ENCODE measurements at regions not wholly inside any gene's neighbourhood (a gene's known extent, or its start where the extent isn't known, plus 50 kb on each side); places are given as distances from the start of the nearest gene placed in this dataset.
A peak's percentile ranks its signal among the peaks of the same experiment; 100 is the strongest.

- Histone ChIP-seq H4K20me1 (ENCODE audit: insufficient read depth, poor library complexity, severe bottlenecking) (no peaks in the 10 kb centered on the region), H3K79me2 (no peaks in the 10 kb centered on the region), H3K36me3 (replicated peaks; ENCODE audit: insufficient read depth, low read depth) (no peaks in the 10 kb centered on the region), H3K4me3 (no peak overlapping the region), H3K9me2 (replicated peaks; ENCODE audit: insufficient read depth) (no peaks in the 10 kb centered on the region), H3K9me3 (ENCODE audit: low read depth) (no peaks in the 10 kb centered on the region), H3K4me2 (no peak overlapping the region), H3K27ac (no peak overlapping the region), H3K4me1 (ENCODE audit: insufficient read depth) (peaks cover 14% of the 10 kb centered on the region), H2AFZ (no peak overlapping the region), H3K27me3 (no peaks in the 10 kb centered on the region)
- WGBS (ENCODE audit: low lambda C conversion rate, missing lambda C conversion rate), result 89% methylated on average over 4 of the region's 4 CpGs
- TF ChIP-seq EZH2phosphoT487 (IDR thresholded peaks at IDR 0.05; ENCODE audit: low read depth, severe bottlenecking, unreplicated experiment), result no peak
- TF ChIP-seq CTCF (IDR thresholded peaks at IDR 0.05; ENCODE audit: poor library complexity), result no peak
- TF ChIP-seq EZH2 (IDR thresholded peaks at IDR 0.05; ENCODE audit: borderline replicate concordance), result no peak
- no peak for DNase-seq (ENCODE audit: low spot score)
Measured at GRCh38 chr9:81532251-81532650, 157.1 kb downstream of the TLE1 start.

DNA sequence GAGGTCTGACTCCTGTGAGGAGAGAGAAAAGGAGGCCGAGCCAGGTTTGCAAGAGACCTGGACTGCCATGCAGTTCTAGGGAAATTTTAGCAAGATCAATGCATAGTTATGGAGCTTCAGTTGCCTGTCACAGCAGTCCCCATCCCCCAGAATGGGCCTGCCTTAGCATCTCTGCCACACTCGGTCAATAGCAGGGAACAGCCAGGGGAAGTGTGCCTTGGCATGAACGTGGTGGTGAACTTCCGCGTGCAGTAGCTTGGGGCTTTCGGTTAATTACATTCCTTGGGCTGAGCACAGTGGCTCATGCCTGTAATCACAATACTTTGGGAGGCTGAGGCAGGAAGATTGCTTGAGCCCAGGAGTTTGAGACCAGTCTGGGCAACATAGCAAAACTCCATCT is 157.8 kb downstream of the TLE1 start:
- Histone ChIP-seq H3K9me2 (replicated peaks; ENCODE audit: insufficient read depth) (no peaks in the 10 kb centered on the region), H2AFZ (no peak overlapping the region), H3K9me3 (ENCODE audit: low read depth) (no peaks in the 10 kb centered on the region), H3K4me3 (no peak overlapping the region), H3K4me1 (ENCODE audit: insufficient read depth) (peaks cover 11% of the 10 kb centered on the region), H3K4me2 (no peak overlapping the region), H3K36me3 (replicated peaks; ENCODE audit: insufficient read depth, low read depth) (no peaks in the 10 kb centered on the region), H3K79me2 (no peaks in the 10 kb centered on the region), H3K27ac (no peak overlapping the region), H4K20me1 (ENCODE audit: insufficient read depth, poor library complexity, severe bottlenecking) (no peaks in the 10 kb centered on the region), H3K27me3 (no peaks in the 10 kb centered on the region)
- no peak for TF ChIP-seq EZH2 (IDR thresholded peaks at IDR 0.05; ENCODE audit: borderline replicate concordance)
- no peak for TF ChIP-seq CTCF (IDR thresholded peaks at IDR 0.05; ENCODE audit: poor library complexity)
- no peak for TF ChIP-seq EZH2phosphoT487 (IDR thresholded peaks at IDR 0.05; ENCODE audit: low read depth, severe bottlenecking, unreplicated experiment)
- no peak for DNase-seq (ENCODE audit: low spot score)
- 87% methylated on average over 6 of the region's 6 CpGs for WGBS (ENCODE audit: low lambda C conversion rate, missing lambda C conversion rate)

- DNase-seq (ENCODE audit: low spot score), result no peak
- H3K9me3 ChIP-seq (ENCODE audit: low read depth), result no peaks in the 10 kb centered on the region
- no peak overlapping the region for H2AFZ ChIP-seq
- no peak overlapping the region for H3K4me2 ChIP-seq
- H3K4me1 ChIP-seq (ENCODE audit: insufficient read depth), result peaks cover 5% of the 10 kb centered on the region
- WGBS (ENCODE audit: low lambda C conversion rate, missing lambda C conversion rate), result 96% methylated on average over 4 of the region's 4 CpGs
- no peak overlapping the region for H3K4me3 ChIP-seq
- H3K9me2 ChIP-seq (replicated peaks; ENCODE audit: insufficient read depth), result no peaks in the 10 kb centered on the region
- H3K27me3 ChIP-seq, result no peaks in the 10 kb centered on the region
- H3K79me2 ChIP-seq, result no peaks in the 10 kb centered on the region
- peak overlapping the region; percentile 33 for H3K27ac ChIP-seq
- TF ChIP-seq CTCF (IDR thresholded peaks at IDR 0.05; ENCODE audit: poor library complexity), result no peak
- TF ChIP-seq EZH2 (IDR thresholded peaks at IDR 0.05; ENCODE audit: borderline replicate concordance), result no peak
- TF ChIP-seq EZH2phosphoT487 (IDR thresholded peaks at IDR 0.05; ENCODE audit: low read depth, severe bottlenecking, unreplicated experiment), result no peak
- H4K20me1 ChIP-seq (ENCODE audit: insufficient read depth, poor library complexity, severe bottlenecking), result no peaks in the 10 kb centered on the region
- no peaks in the 10 kb centered on the region for H3K36me3 ChIP-seq (replicated peaks; ENCODE audit: insufficient read depth, low read depth)
Measured at GRCh38 chr9:81530846-81531245, 158.5 kb downstream of the TLE1 start.

DNA sequence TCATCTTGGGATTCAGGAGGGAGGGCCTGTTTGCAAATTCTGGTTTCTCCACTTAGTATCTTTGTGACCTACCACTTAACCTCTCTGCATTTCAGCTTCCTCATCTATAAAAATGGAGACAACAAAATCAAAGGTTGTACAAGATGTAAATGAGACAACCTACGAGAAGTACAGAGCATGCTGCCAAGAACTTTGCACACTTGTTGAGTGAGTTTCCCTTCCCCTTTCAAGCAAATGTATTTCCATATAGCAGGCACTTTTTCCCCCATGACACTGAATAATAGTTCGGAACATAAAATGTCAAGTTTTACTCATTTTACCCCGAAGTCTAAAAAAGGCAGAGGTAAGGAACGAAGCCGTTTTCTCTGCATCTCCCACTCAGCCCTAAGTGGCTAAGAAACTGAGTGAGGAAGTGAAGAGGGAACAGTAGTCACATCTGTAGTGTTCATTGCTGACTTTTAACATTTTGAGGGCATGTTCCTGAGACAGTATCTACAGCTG is 159.0 kb downstream of the TLE1 start:
- DNase-seq (ENCODE audit: low spot score), result no peak
- Histone ChIP-seq H3K27ac (peak overlapping the region; percentile 33), H3K4me2 (no peak overlapping the region), H3K36me3 (replicated peaks; ENCODE audit: insufficient read depth, low read depth) (no peaks in the 10 kb centered on the region), H3K27me3 (no peaks in the 10 kb centered on the region), H4K20me1 (ENCODE audit: insufficient read depth, poor library complexity, severe bottlenecking) (no peaks in the 10 kb centered on the region), H3K4me1 (ENCODE audit: insufficient read depth) (peaks cover 3% of the 10 kb centered on the region), H3K9me2 (replicated peaks; ENCODE audit: insufficient read depth) (no peaks in the 10 kb centered on the region), H3K4me3 (no peak overlapping the region), H3K79me2 (no peaks in the 10 kb centered on the region), H3K9me3 (ENCODE audit: low read depth) (no peaks in the 10 kb centered on the region), H2AFZ (no peak overlapping the region)
- WGBS (ENCODE audit: low lambda C conversion rate, missing lambda C conversion rate), result 93% methylated on average over 5 of the region's 5 CpGs
- TF ChIP-seq CTCF (IDR thresholded peaks at IDR 0.05; ENCODE audit: poor library complexity), result no peak
- TF ChIP-seq EZH2 (IDR thresholded peaks at IDR 0.05; ENCODE audit: borderline replicate concordance), result no peak
- TF ChIP-seq EZH2phosphoT487 (IDR thresholded peaks at IDR 0.05; ENCODE audit: low read depth, severe bottlenecking, unreplicated experiment), result no peak

Measured in hepatocyte (in vitro differentiated cells).